Hypothalamus (tissue), 51 donors: ENCODE measurements at regions not wholly inside any gene's neighbourhood (a gene's known extent, or its start where the extent isn't known, plus 50 kb on each side); places are given as distances from the start of the nearest gene placed in this dataset.
A peak's percentile ranks its signal among the peaks of the same experiment; 100 is the strongest.

Experiments
- DNase-seq, 51 donors: peaks; one replicate each; lab custom pipeline; 2025; lab: John Stamatoyannopoulos, UW

GRCh38 chr18:24560511-24560981, 100.1 kb downstream of the HRH4 start:
- peak in 2 of 51 donors; percentile 2 to 30 for DNase-seq

- DNase-seq = no peak
Measured at GRCh38 chr18:24561369-24561965, 101.0 kb downstream of the HRH4 start.

- DNase-seq = peak in 2 of 51 donors; percentile 1 to 36
Measured at GRCh38 chr18:24567199-24567598, 106.8 kb downstream of the HRH4 start.

- DNase-seq = no peak
Measured at GRCh38 chr18:24570716-24571115, 110.3 kb downstream of the HRH4 start.

GRCh38 chr18:24582771-24583170, 122.3 kb downstream of the HRH4 start:
- no peak for DNase-seq

- no peak for DNase-seq
Measured at GRCh38 chr18:24584205-24584604, 123.8 kb downstream of the HRH4 start.

- no peak for DNase-seq
Measured at GRCh38 chr18:24584813-24585212, 124.4 kb downstream of the HRH4 start.

GRCh38 chr18:24585996-24586566, 125.6 kb downstream of the HRH4 start:
- no peak for DNase-seq

GRCh38 chr18:24586662-24587360, 126.4 kb downstream of the HRH4 start:
- no peak for DNase-seq

- no peak for DNase-seq
Measured at GRCh38 chr18:24588440-24588839, 128.0 kb downstream of the HRH4 start.

GRCh38 chr18:24590946-24591345, 130.5 kb downstream of the HRH4 start:
- DNase-seq = no peak

GRCh38 chr18:24593401-24593800, 133.0 kb downstream of the HRH4 start:
- no peak for DNase-seq

GRCh38 chr18:24593886-24594285, 133.4 kb downstream of the HRH4 start:
- DNase-seq = no peak

GRCh38 chr18:24595561-24596031, 135.2 kb downstream of the HRH4 start:
- peak in 17 of 51 donors; percentile 1 to 36 (median 9) for DNase-seq

- peak in 6 of 51 donors; percentile 2 to 24 (median 10) for DNase-seq
Measured at GRCh38 chr18:24600076-24600654, 139.7 kb downstream of the HRH4 start.

- no peak for DNase-seq
Measured at GRCh38 chr18:24601585-24601984, 141.1 kb downstream of the HRH4 start.

- DNase-seq = no peak
Measured at GRCh38 chr18:24602201-24602600, 141.8 kb downstream of the HRH4 start.

- DNase-seq = no peak
Measured at GRCh38 chr18:24603151-24603550, 142.7 kb downstream of the HRH4 start.

GRCh38 chr18:24605444-24605843, 145.0 kb downstream of the HRH4 start:
- DNase-seq = no peak

- no peak for DNase-seq
Measured at GRCh38 chr18:24609254-24609653, 148.8 kb downstream of the HRH4 start.

- no peak for DNase-seq
Measured at GRCh38 chr18:24611075-24611474, 150.6 kb downstream of the HRH4 start.
